Sigmoid colon (tissue), 6 donors: ENCODE measurements at regions not wholly inside any gene's neighbourhood (a gene's known extent, or its start where the extent isn't known, plus 50 kb on each side); places are given as distances from the start of the nearest gene placed in this dataset.
"Not testable (repeated sequence)": the region's sequence is repeated elsewhere in the genome, so short reads cannot be mapped to it uniquely, and the experiment has no call there.

Experiments
- DNase-seq: peaks from one replicate; pipeline ENCODE4 v3.0.0-alpha.2; 2019
- H3K27ac ChIP-seq, 4 donors: fragments of 200-600 bp; sonication (generic); one replicate each; pipeline ENCODE4 v1.5.1; 2016 to 2019; ENCODE audit warnings: mild to moderate bottlenecking in 1 of 4
- H3K27me3 ChIP-seq, 3 donors: fragments of 200-600 bp; sonication (generic); one replicate each; pipeline ENCODE4 v1.5.1; 2019; ENCODE audit warnings: mild to moderate bottlenecking in 1 of 3
- H3K36me3 ChIP-seq, 4 donors: fragments of 200-600 bp; sonication (generic); one replicate each; pipeline ENCODE4 v1.5.1; 2016 to 2019
- H3K4me1 ChIP-seq, 4 donors: fragments of 200-600 bp; sonication (generic); one replicate each; pipeline ENCODE4 v1.5.1; 2017 to 2019
- H3K4me3 ChIP-seq, 4 donors: fragments of 200-600 bp; sonication (generic); one replicate each; pipeline ENCODE4 v1.5.1; 2017 to 2019; ENCODE audit warnings: mild to moderate bottlenecking in 2 of 4, moderate library complexity in 1 of 4
- H3K9me3 ChIP-seq, 4 donors: fragments of 200-600 bp in 3 of 4; sonication (generic) in 3 of 4; one replicate each; pipeline versions ENCODE4 v1.5.1 to v1.6.1; 2013 to 2019
- CTCF ChIP-seq, 4 experiments: fragments of 450-650 bp in 3 of 4; fragments of 200-600 bp in 1 of 4; IDR thresholded peaks; one replicate each; pipeline ENCODE4 v1.5.1; 2016 to 2019; ENCODE audit warnings: antibody characterized with exemption in 4 of 4, mild to moderate bottlenecking in 3 of 4, moderate library complexity in 2 of 4
- EP300 ChIP-seq, 4 donors: sonication (generic); formaldehyde crosslinking; IDR thresholded peaks; one replicate each; pipeline ENCODE4 v1.6.1; 2017; ENCODE audit warnings: antibody characterized with exemption in 4 of 4
- POLR2A ChIP-seq, 2 donors: fragments of 450-650 bp; IDR thresholded peaks; one replicate each; pipeline ENCODE4 v1.6.1; 2016; ENCODE audit warnings: antibody characterized with exemption in 2 of 2, mild to moderate bottlenecking in 2 of 2, moderate library complexity in 2 of 2
- POLR2AphosphoS5 ChIP-seq, 4 donors: sonication (generic); formaldehyde crosslinking; IDR thresholded peaks; one replicate each; pipeline ENCODE4 v1.6.1; 2017; ENCODE audit warnings: antibody characterized with exemption in 4 of 4
- WGBS, 2 donors: extraction: QIAGEN DNeasy Blood & Tissue Kit; methylation state at CpG; one replicate each; pipeline ENCODE4 v1.1.7; 2013; 5-methylcytosine and 5-hydroxymethylcytosine counted together
- intact Hi-C: fragments of 100-400 bp; cut with DNase I; formaldehyde crosslinking; loops from one replicate; pipeline ENCODE4 v1.15.1; 2023
- donor health status: healthy with polysubstance abuse.
- donor health status: healthy.

DNA sequence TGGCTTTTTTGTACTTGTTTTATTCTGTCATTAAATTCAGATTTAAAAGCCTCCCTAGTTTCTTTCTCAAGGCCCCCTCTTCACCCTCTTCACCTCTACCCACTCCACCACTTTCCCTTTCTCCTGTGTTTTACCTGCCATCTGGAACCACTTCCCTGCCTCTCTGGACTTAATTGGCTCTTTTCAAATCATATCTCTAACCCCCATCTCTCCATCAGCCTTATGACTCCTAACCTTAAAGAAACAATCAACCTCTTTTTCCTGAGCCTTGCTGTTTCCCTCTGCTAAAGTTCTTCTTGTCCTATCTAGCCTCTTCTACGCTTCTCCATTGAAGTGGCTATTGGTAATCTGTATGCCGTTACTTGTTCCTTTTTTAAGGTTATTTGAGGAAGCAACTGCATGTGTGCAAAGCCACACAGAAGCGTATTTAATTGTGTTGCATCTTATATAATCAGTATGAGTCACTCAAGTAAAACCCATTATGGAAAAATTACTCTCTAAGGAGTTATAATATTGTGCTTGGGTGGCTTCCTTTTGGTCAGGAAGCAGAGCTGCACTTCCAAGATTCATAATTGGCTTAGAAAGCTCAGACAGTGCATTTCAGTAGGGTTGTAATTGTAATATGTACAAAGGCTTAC is 653.6 kb upstream of the ITGA1 start:
- no peak overlapping the region for H3K4me3 ChIP-seq
- TF ChIP-seq POLR2A (IDR thresholded peaks at IDR 0.05), result no peak
- TF ChIP-seq EP300 (IDR thresholded peaks at IDR 0.05), result no peak
- no peak for TF ChIP-seq POLR2AphosphoS5 (IDR thresholded peaks at IDR 0.05)
- no peak for TF ChIP-seq CTCF (IDR thresholded peaks at IDR 0.05)
- H3K27ac ChIP-seq, result no peak overlapping the region
- no peak for DNase-seq
- intact Hi-C loops, result no loop called here
- 51 to 65% methylated on average over 3 of the region's 3 CpGs for WGBS, 2 donors
- no peaks in the 10 kb centered on the region for H3K9me3 ChIP-seq
- no peaks in the 10 kb centered on the region for H3K4me1 ChIP-seq
- no peaks in the 10 kb centered on the region for H3K36me3 ChIP-seq
- H3K27me3 ChIP-seq, result no peaks in the 10 kb centered on the region

DNA sequence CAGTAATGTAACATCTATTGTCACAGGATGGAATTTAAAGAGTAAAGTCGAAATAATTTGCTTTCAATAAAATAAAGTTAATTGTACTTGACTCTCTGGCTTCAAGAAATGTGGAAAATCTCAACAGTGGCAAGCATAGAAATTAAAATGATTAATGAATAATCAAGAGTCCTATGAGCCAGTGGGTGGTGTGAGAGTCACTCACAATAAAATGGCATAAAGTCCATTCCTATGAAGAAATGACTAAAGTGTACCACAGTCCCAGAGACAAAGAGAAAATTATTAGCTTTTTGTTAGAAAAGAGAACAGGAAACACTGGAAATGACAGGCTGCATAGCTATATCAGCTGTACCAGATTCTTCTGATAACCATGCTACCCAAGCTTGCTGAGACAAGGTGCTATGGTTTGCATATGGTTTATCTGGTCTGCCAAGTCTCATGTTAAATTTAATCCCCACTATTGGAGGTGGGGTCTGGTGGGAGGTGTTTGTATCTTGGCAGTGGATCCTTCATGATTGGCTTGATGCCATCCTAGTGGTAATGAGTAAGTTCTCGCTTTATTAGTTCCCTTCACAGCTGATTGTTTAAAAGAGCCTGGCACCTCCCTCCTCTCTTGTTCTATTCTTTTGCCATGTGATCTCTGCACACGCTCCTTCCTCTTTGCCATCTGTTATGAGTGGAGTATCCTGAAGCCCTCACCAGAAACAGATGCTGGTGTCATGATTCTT is 647.7 kb upstream of the ITGA1 start:
- intact Hi-C loops, result no loop called here
- Histone ChIP-seq H3K9me3 (no peaks in the 10 kb centered on the region), H3K4me1 (no peaks in the 10 kb centered on the region), H3K27ac (no peak overlapping the region), H3K36me3 (no peaks in the 10 kb centered on the region), H3K4me3 (no peak overlapping the region), H3K27me3 (no peaks in the 10 kb centered on the region)
- 50 to 57% methylated on average over 3 of the region's 3 CpGs for WGBS, 2 donors
- DNase-seq, result no peak
- no peak for TF ChIP-seq POLR2AphosphoS5 (IDR thresholded peaks at IDR 0.05)
- no peak for TF ChIP-seq CTCF (IDR thresholded peaks at IDR 0.05)
- no peak for TF ChIP-seq EP300 (IDR thresholded peaks at IDR 0.05)

GRCh38 chr5:52148679-52149078 is 639.0 kb upstream of the ITGA1 start:
- Histone ChIP-seq H3K4me3 (no peak overlapping the region), H3K27ac (no peak overlapping the region), H3K36me3 (no peaks in the 10 kb centered on the region), H3K9me3 (no peaks in the 10 kb centered on the region), H3K27me3 (no peaks in the 10 kb centered on the region), H3K4me1 (no peaks in the 10 kb centered on the region)
- intact Hi-C loops, result no loop called here
- TF ChIP-seq POLR2AphosphoS5 (IDR thresholded peaks at IDR 0.05), result no peak
- TF ChIP-seq CTCF (IDR thresholded peaks at IDR 0.05), result no peak
- no peak for TF ChIP-seq EP300 (IDR thresholded peaks at IDR 0.05)
- TF ChIP-seq POLR2A (IDR thresholded peaks at IDR 0.05), result no peak
- no peak for DNase-seq

- intact Hi-C loops, result no loop called here
- Histone ChIP-seq H3K27me3 (no peaks in the 10 kb centered on the region), H3K36me3 (no peaks in the 10 kb centered on the region), H3K4me1 (no peaks in the 10 kb centered on the region), H3K4me3 (no peak overlapping the region), H3K27ac (no peak overlapping the region), H3K9me3 (no peaks in the 10 kb centered on the region)
- WGBS, 2 donors, result 29 to 65% methylated on average over 1 of the region's 1 CpG
- no peak for TF ChIP-seq POLR2AphosphoS5 (IDR thresholded peaks at IDR 0.05)
- no peak for TF ChIP-seq POLR2A (IDR thresholded peaks at IDR 0.05)
- no peak for TF ChIP-seq EP300 (IDR thresholded peaks at IDR 0.05)
- no peak for TF ChIP-seq CTCF (IDR thresholded peaks at IDR 0.05)
- DNase-seq, result no peak
These were observed 637.2 kb upstream of the ITGA1 start for GRCh38 chr5:52150501-52150900.

DNA sequence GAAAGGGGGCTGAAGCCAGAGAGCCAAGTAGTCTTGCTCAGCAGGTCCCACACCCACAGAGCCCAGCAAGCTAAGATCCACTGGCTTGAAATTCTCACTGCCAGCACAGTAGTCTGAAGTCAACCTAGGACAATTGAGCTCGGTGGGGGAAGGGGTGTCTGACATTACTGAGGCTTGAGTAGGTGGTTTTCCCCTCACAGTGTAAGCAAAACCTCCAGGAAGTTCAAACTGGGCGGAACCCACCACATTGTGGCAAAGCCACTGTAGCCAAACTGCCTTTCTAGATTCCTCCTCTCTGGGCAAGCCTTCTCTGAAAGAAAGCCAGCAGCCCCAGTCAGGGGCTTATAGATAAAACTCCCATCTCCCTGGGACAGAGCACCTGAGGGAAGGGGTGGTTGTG is 630.9 kb upstream of the ITGA1 start:
- H3K27ac ChIP-seq, intact Hi-C loops, DNase-seq, H3K4me1 ChIP-seq, H3K36me3 ChIP-seq, H3K9me3 ChIP-seq, H3K4me3 ChIP-seq, H3K27me3 ChIP-seq: not testable (repeated sequence)
- 52 to 58% methylated on average over 2 of the region's 2 CpGs for WGBS, 2 donors

DNA sequence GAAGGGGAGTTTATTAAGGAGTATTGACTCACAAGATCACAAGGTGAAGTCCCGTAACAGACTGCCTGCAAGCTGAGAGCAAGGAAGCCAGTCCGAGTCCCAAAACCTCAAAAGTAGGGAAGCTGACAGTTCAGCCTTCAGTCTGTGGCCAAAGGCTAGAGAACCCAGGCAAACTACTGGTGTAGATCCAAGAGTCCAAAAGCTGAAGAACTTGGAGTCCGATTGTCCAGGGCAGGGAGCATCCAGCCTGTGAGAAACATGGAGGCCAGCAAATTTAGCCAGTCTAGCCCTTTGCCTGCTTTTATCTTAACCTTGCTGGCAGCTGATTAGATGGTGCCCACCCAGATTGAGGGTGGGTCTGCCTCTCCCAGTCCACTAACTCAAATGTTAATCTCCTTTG is 621.9 kb upstream of the ITGA1 start:
- intact Hi-C loops, H3K27me3 ChIP-seq, H3K4me1 ChIP-seq, H3K4me3 ChIP-seq, H3K36me3 ChIP-seq, H3K27ac ChIP-seq, H3K9me3 ChIP-seq, DNase-seq: not testable (repeated sequence)
- 77 to 87% methylated on average over 3 of the region's 3 CpGs for whole genome bisulfite sequencing, 2 donors
